ENCODE measurements at regions not wholly inside any gene's neighbourhood (a gene's known extent, or its start where the extent isn't known, plus 50 kb on each side); places are given as distances from the start of the nearest gene placed in this dataset.

GRCh38 chr16:52055381-52055780, 491.6 kb downstream of the TOX3 start:
- TF ChIP-seq CTCF (IDR thresholded peaks at IDR 0.05; ENCODE audit: poor library complexity) (no peak), EZH2 (IDR thresholded peaks at IDR 0.05; ENCODE audit: borderline replicate concordance) (no peak)
